ENCODE measurements at regions not wholly inside any gene's neighbourhood (a gene's known extent, or its start where the extent isn't known, plus 50 kb on each side); places are given as distances from the start of the nearest gene placed in this dataset.

DNA sequence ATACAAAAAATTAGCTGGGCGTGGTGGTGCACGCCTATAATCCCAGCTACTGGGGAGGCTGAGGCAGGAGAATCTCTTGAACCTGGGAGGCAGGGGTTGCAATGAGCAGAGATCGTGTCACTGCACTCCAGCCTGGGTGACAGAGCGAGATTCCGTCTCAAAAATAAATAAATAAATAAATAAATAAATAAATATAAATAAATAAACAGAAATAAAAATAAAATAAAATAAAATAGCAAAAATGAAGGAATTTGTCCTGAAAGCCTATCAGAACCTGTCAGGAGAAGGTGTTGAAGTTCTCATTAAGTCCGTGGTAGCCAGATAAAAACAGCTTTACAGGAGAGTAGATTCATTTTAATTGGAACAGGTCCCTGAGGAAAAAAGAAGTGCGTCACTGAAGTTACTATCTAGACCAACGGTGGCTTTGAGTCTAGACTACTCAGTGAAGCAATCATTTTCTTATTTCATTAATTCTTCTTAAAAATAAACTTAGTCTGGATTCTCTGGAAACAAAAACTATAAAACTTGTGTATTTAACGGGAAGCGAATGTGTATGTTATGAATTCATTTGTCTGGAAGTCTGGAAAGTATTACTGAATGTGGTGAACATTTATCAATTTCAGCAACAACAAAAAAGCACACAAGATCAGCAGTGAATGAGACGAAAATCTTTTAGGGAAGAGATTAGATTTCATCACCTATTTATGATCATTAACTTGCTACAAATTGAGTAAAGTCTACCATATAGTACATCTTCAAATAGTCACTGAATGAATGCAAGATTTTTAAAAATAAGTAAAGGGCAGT is 248.5 kb upstream of the PDE3A start:
- Histone ChIP-seq H3K27me3 (no peaks in the 10 kb centered on the region), H3K9me3 (peaks cover 0 to 10% of the 10 kb centered on the region in 2 donors), H3K4me3 (no peak overlapping the region), H3K4me1 (no peaks in the 10 kb centered on the region), H3K36me3 (no peaks in the 10 kb centered on the region), H3K27ac (no peak overlapping the region)
- no peak for ATAC-seq
- TF ChIP-seq, protein P1, sequence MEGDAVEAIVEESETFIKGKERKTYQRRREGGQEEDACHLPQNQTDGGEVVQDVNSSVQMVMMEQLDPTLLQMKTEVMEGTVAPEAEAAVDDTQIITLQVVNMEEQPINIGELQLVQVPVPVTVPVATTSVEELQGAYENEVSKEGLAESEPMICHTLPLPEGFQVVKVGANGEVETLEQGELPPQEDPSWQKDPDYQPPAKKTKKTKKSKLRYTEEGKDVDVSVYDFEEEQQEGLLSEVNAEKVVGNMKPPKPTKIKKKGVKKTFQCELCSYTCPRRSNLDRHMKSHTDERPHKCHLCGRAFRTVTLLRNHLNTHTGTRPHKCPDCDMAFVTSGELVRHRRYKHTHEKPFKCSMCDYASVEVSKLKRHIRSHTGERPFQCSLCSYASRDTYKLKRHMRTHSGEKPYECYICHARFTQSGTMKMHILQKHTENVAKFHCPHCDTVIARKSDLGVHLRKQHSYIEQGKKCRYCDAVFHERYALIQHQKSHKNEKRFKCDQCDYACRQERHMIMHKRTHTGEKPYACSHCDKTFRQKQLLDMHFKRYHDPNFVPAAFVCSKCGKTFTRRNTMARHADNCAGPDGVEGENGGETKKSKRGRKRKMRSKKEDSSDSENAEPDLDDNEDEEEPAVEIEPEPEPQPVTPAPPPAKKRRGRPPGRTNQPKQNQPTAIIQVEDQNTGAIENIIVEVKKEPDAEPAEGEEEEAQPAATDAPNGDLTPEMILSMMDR (IDR thresholded peaks at IDR 0.05), result no peak
- intact Hi-C loops (cut with DNase I), result no loop called here
- no peak for DNase-seq

DNA sequence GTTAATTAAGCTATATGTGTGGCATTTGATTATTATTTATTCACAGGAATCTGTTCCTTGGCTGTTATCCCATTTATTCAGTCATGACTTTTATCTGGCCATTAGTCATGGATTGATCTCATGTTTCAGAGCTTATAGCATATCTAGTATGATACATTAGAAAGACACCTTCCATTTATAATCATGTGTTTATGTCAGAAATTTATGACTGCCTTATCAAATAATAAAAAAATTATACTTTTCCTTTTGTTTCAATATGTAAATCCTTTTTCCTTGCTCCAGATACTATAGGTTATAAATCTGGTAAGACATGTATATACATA is 248.0 kb upstream of the PDE3A start:
- intact Hi-C loops (cut with DNase I), result no loop called here
- DNase-seq (no peak), ATAC-seq (no peak)

GRCh38 chr12:20122274-20122673 is 246.1 kb upstream of the PDE3A start:
- intact Hi-C loops (cut with DNase I), result no loop called here
- Histone ChIP-seq H3K27me3 (no peaks in the 10 kb centered on the region), H3K4me1 (no peaks in the 10 kb centered on the region), H3K4me3 (no peak overlapping the region), H3K27ac (no peak overlapping the region), H3K36me3 (no peaks in the 10 kb centered on the region), H3K9me3 (no peaks in the 10 kb centered on the region)
- TF ChIP-seq, protein P1 (IDR thresholded peaks at IDR 0.05), result no peak
- DNase-seq (no peak), ATAC-seq (no peak)

More for the DNA sequence above, 248.0 kb upstream of the PDE3A start:
- peaks cover 0 to 7% of the 10 kb centered on the region in 2 donors for H3K9me3 ChIP-seq
- TF ChIP-seq, protein P1 (IDR thresholded peaks at IDR 0.05), result no peak
- no peak overlapping the region for H3K4me3 ChIP-seq
- H3K27me3 ChIP-seq, result no peaks in the 10 kb centered on the region
- no peaks in the 10 kb centered on the region for H3K4me1 ChIP-seq
- no peak overlapping the region for H3K27ac ChIP-seq
- no peaks in the 10 kb centered on the region for H3K36me3 ChIP-seq

- H3K9me3 ChIP-seq, result no peaks in the 10 kb centered on the region
- no peaks in the 10 kb centered on the region for H3K36me3 ChIP-seq
- H3K27ac ChIP-seq, result no peak overlapping the region
- no peaks in the 10 kb centered on the region for H3K4me1 ChIP-seq
- H3K27me3 ChIP-seq, result no peaks in the 10 kb centered on the region
- DNase-seq, result no peak
- H3K4me3 ChIP-seq, result no peak overlapping the region
- intact Hi-C loops (cut with DNase I), result no loop called here
- peak; percentile 73 for ATAC-seq
- TF ChIP-seq, protein P1 (IDR thresholded peaks at IDR 0.05), result no peak
Measured at GRCh38 chr12:20123465-20123864, 244.9 kb upstream of the PDE3A start.

GRCh38 chr12:20125276-20125798 is 243.0 kb upstream of the PDE3A start:
- ATAC-seq, result no peak

More at GRCh38 chr12:20125276-20125798, 243.0 kb upstream of the PDE3A start:
- no peaks in the 10 kb centered on the region for H3K27me3 ChIP-seq
- H3K36me3 ChIP-seq, result no peaks in the 10 kb centered on the region
- H3K9me3 ChIP-seq, result no peaks in the 10 kb centered on the region
- no peak overlapping the region for H3K4me3 ChIP-seq
- DNase-seq, result no peak
- no peak overlapping the region for H3K27ac ChIP-seq
- intact Hi-C loops (cut with DNase I), result no loop called here
- TF ChIP-seq, protein P1 (IDR thresholded peaks at IDR 0.05), result no peak
- H3K4me1 ChIP-seq, result no peaks in the 10 kb centered on the region

All from left lung (tissue), 4 donors.